ENCODE measurements at regions not wholly inside any gene's neighbourhood (a gene's known extent, or its start where the extent isn't known, plus 50 kb on each side); places are given as distances from the start of the nearest gene placed in this dataset.

GRCh38 chr2:76170856-76171255 lies 460.1 kb upstream of the GCFC2 start:
- TF ChIP-seq EZH2 (IDR thresholded peaks at IDR 0.05; ENCODE audit: borderline replicate concordance): no peak
- TF ChIP-seq EZH2phosphoT487 (IDR thresholded peaks at IDR 0.05; ENCODE audit: low read depth, severe bottlenecking, unreplicated experiment): no peak
- TF ChIP-seq, protein P1, sequence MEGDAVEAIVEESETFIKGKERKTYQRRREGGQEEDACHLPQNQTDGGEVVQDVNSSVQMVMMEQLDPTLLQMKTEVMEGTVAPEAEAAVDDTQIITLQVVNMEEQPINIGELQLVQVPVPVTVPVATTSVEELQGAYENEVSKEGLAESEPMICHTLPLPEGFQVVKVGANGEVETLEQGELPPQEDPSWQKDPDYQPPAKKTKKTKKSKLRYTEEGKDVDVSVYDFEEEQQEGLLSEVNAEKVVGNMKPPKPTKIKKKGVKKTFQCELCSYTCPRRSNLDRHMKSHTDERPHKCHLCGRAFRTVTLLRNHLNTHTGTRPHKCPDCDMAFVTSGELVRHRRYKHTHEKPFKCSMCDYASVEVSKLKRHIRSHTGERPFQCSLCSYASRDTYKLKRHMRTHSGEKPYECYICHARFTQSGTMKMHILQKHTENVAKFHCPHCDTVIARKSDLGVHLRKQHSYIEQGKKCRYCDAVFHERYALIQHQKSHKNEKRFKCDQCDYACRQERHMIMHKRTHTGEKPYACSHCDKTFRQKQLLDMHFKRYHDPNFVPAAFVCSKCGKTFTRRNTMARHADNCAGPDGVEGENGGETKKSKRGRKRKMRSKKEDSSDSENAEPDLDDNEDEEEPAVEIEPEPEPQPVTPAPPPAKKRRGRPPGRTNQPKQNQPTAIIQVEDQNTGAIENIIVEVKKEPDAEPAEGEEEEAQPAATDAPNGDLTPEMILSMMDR (IDR thresholded peaks at IDR 0.05; ENCODE audit: poor library complexity): no peak

Data from hepatocyte (in vitro differentiated cells).